ENCODE measurements at regions not wholly inside any gene's neighbourhood (a gene's known extent, or its start where the extent isn't known, plus 50 kb on each side); places are given as distances from the start of the nearest gene placed in this dataset.
"Not testable (repeated sequence)": the region's sequence is repeated elsewhere in the genome, so short reads cannot be mapped to it uniquely, and the experiment has no call there.

- DNase-seq (ENCODE audit: low read depth), result no peak
Measured at GRCh38 chr2:239803102-239803765, 221.9 kb downstream of the NDUFA10 start.

GRCh38 chr2:239802185-239802649 is 222.9 kb downstream of the NDUFA10 start:
- no peak for DNase-seq (ENCODE audit: low read depth)

GRCh38 chr2:239801404-239802184 is 223.5 kb downstream of the NDUFA10 start:
- no peak for DNase-seq (ENCODE audit: low read depth)

GRCh38 chr2:239800785-239801386 is 224.3 kb downstream of the NDUFA10 start:
- DNase-seq (ENCODE audit: low read depth), result no peak

- DNase-seq (ENCODE audit: low read depth), result no peak
Measured at GRCh38 chr2:239797316-239797715, 227.8 kb downstream of the NDUFA10 start.

- not testable (repeated sequence) for DNase-seq (ENCODE audit: low read depth)
Measured at GRCh38 chr2:239795761-239796160, 229.4 kb downstream of the NDUFA10 start.

- DNase-seq (ENCODE audit: low read depth), result no peak
Measured at GRCh38 chr2:239793836-239794235, 231.3 kb downstream of the NDUFA10 start.

GRCh38 chr2:239793086-239793485 is 232.1 kb downstream of the NDUFA10 start:
- DNase-seq (ENCODE audit: low read depth), result no peak

- no peak for DNase-seq (ENCODE audit: low read depth)
Measured at GRCh38 chr2:239792405-239793084, 232.6 kb downstream of the NDUFA10 start.

GRCh38 chr2:239791526-239792404 is 233.4 kb downstream of the NDUFA10 start:
- no peak for DNase-seq (ENCODE audit: low read depth)

- no peak for DNase-seq (ENCODE audit: low read depth)
Measured at GRCh38 chr2:239790721-239791120, 234.4 kb downstream of the NDUFA10 start.

GRCh38 chr2:239790313-239790712 is 234.8 kb downstream of the NDUFA10 start:
- DNase-seq (ENCODE audit: low read depth), result no peak

- DNase-seq (ENCODE audit: low read depth), result no peak
Measured at GRCh38 chr2:239789711-239790110, 235.4 kb downstream of the NDUFA10 start.

- DNase-seq (ENCODE audit: low read depth), result no peak
Measured at GRCh38 chr2:239788576-239789098, 236.5 kb downstream of the NDUFA10 start.

- no peak for DNase-seq (ENCODE audit: low read depth)
Measured at GRCh38 chr2:239787538-239788050, 237.5 kb downstream of the NDUFA10 start.

- no peak for DNase-seq (ENCODE audit: low read depth)
Measured at GRCh38 chr2:239786791-239787190, 238.4 kb downstream of the NDUFA10 start.

- DNase-seq (ENCODE audit: low read depth), result no peak
Measured at GRCh38 chr2:239781454-239781853, 243.7 kb downstream of the NDUFA10 start.

GRCh38 chr2:239780236-239780994 is 244.7 kb downstream of the NDUFA10 start:
- DNase-seq (ENCODE audit: low read depth), result no peak

- DNase-seq (ENCODE audit: low read depth), result no peak
Measured at GRCh38 chr2:239779584-239779983, 245.6 kb downstream of the NDUFA10 start.
